GM23338 (cell line): ENCODE measurements at regions not wholly inside any gene's neighbourhood (a gene's known extent, or its start where the extent isn't known, plus 50 kb on each side); places are given as distances from the start of the nearest gene placed in this dataset.

Source experiments
- ATAC-seq: fragments of 200-7000 bp; cut with Tn5 transposase; 3 replicates; pipeline ENCODE4 v1.9.1; 2020
- DNase-seq: peaks from one replicate; pipeline ENCODE4 v3.0.0-alpha.2; 2015; ENCODE audit warnings: low spot score
- H2AFZ ChIP-seq: fragments of 200-600 bp; sonication (generic); 2 replicates; pipeline ENCODE4 v1.8.0; 2016; ENCODE audit warnings: antibody characterized with exemption, mild to moderate bottlenecking, moderate library complexity
- H3F3A ChIP-seq: fragments of 200-600 bp; sonication (generic); replicated peaks from 2 replicates; pipeline ENCODE4 v1.8.0; 2017; ENCODE audit warnings: antibody characterized with exemption, mixed run types, low read depth
- H3K27ac ChIP-seq: fragments of 200-600 bp; sonication (generic); 2 replicates; pipeline ENCODE4 v1.6.1; 2016; ENCODE audit warnings: low read depth
- H3K27me3 ChIP-seq: fragments of 200-600 bp; sonication (generic); 2 replicates; pipeline ENCODE4 v1.8.0; 2016; ENCODE audit warnings: mild to moderate bottlenecking, mixed run types, moderate library complexity; ENCODE audit not compliant: insufficient read depth
- H3K36me3 ChIP-seq: fragments of 200-600 bp; sonication (generic); 2 replicates; pipeline ENCODE4 v1.8.0; 2016; ENCODE audit warnings: mild to moderate bottlenecking; ENCODE audit not compliant: insufficient read depth
- H3K4me1 ChIP-seq: fragments of 200-600 bp; sonication (generic); 2 replicates; pipeline ENCODE4 v1.8.0; 2016; ENCODE audit warnings: mild to moderate bottlenecking, moderate library complexity; ENCODE audit not compliant: insufficient read depth
- H3K4me2 ChIP-seq: fragments of 200-600 bp; sonication (generic); 2 replicates; pipeline ENCODE4 v1.7.1; 2017; ENCODE audit warnings: mixed run types
- H3K4me3 ChIP-seq: fragments of 200-600 bp; sonication (generic); 2 replicates; pipeline ENCODE4 v1.6.1; 2016; ENCODE audit warnings: mixed run types
- H3K79me2 ChIP-seq: fragments of 200-600 bp; sonication (generic); replicated peaks from 2 replicates; pipeline ENCODE4 v1.8.0; 2017; ENCODE audit warnings: mild to moderate bottlenecking; ENCODE audit not compliant: insufficient read depth
- H3K9me2 ChIP-seq: fragments of 200-600 bp; sonication (generic); 2 replicates; pipeline ENCODE4 v1.8.0; 2017; ENCODE audit not compliant: insufficient read depth
- H4K20me1 ChIP-seq: fragments of 200-600 bp; sonication (generic); replicated peaks from 2 replicates; pipeline ENCODE4 v1.8.0; 2017; ENCODE audit warnings: mild to moderate bottlenecking; ENCODE audit not compliant: insufficient read depth
- H3K27ac Mint-ChIP-seq: 2 replicates; pipeline ENCODE4 v1.8.0; 2020; ENCODE audit warnings: inconsistent platforms, mild to moderate bottlenecking, moderate library complexity, mixed read lengths
- H3K27me3 Mint-ChIP-seq: 3 replicates; pipeline ENCODE4 v1.8.0; 2022; ENCODE audit warnings: low read depth, mild to moderate bottlenecking, moderate library complexity, mixed read lengths, inconsistent platforms; ENCODE audit not compliant: insufficient read depth, poor library complexity
- H3K36me3 Mint-ChIP-seq: 3 replicates; pipeline ENCODE4 v1.8.0; 2021; ENCODE audit warnings: low read depth, mild to moderate bottlenecking, inconsistent platforms, moderate library complexity, mixed read lengths
- H3K4me1 Mint-ChIP-seq: 3 replicates; pipeline ENCODE4 v1.8.0; 2020; ENCODE audit warnings: mild to moderate bottlenecking, inconsistent platforms, mixed read lengths
- H3K4me3 Mint-ChIP-seq: 3 replicates; pipeline ENCODE4 v1.8.0; 2021; ENCODE audit warnings: moderate library complexity, mild to moderate bottlenecking, inconsistent platforms, mixed read lengths
- H3K9me3 Mint-ChIP-seq: 3 replicates; pipeline ENCODE4 v1.8.0; 2020; ENCODE audit warnings: moderate library complexity, mild to moderate bottlenecking, inconsistent platforms, mixed read lengths
- CREB1 ChIP-seq: fragments of 250-450 bp; sonication (Bioruptor Pico); IDR thresholded peaks from 2 replicates; pipeline ENCODE4 v1.5.0; 2020; ENCODE audit warnings: low read depth, mild to moderate bottlenecking, moderate library complexity
- EZH2 ChIP-seq: fragments of 200-600 bp; sonication (generic); IDR thresholded peaks from one replicate; pipeline ENCODE4 v1.8.0; 2017; ENCODE audit warnings: antibody characterized with exemption, mild to moderate bottlenecking, low read depth; ENCODE audit not compliant: unreplicated experiment
- EZH2phosphoT487 ChIP-seq: fragments of 200-600 bp; sonication (generic); IDR thresholded peaks from one replicate; pipeline ENCODE4 v1.8.1; 2018; ENCODE audit warnings: antibody characterized with exemption; ENCODE audit not compliant: unreplicated experiment
- JUNB ChIP-seq: IDR thresholded peaks from one replicate; pipeline ENCODE4 v1.6.1; 2016; ENCODE audit warnings: antibody characterized with exemption; ENCODE audit not compliant: unreplicated experiment
- POLR2AphosphoS5 ChIP-seq: IDR thresholded peaks from 2 replicates; pipeline ENCODE4 v1.6.1; 2016; ENCODE audit warnings: antibody characterized with exemption, low read depth
- REST ChIP-seq: IDR thresholded peaks from one replicate; pipeline ENCODE4 v1.6.1; 2018; ENCODE audit warnings: antibody characterized with exemption; ENCODE audit not compliant: unreplicated experiment
- STAT1 ChIP-seq: IDR thresholded peaks from one replicate; pipeline ENCODE4 v1.6.1; 2016; ENCODE audit warnings: antibody characterized with exemption; ENCODE audit not compliant: unreplicated experiment
- ZNF114 ChIP-seq: fragments of 250-450 bp; sonication (Bioruptor Pico); IDR thresholded peaks from 2 replicates; pipeline ENCODE4 v1.5.0; 2020; ENCODE audit warnings: mild to moderate bottlenecking, moderate library complexity
- ZNF331 ChIP-seq: fragments of 250-450 bp; sonication (Bioruptor Pico); IDR thresholded peaks from 2 replicates; pipeline ENCODE4 v1.5.0; 2020; ENCODE audit warnings: low read depth, mild to moderate bottlenecking, moderate library complexity
- ZNF462 ChIP-seq: fragments of 250-450 bp; sonication (Bioruptor Pico); IDR thresholded peaks from 2 replicates; pipeline ENCODE4 v1.5.0; 2020; ENCODE audit warnings: mild to moderate bottlenecking, moderate library complexity
- TF ChIP-seq, protein P1 (sequence below): IDR thresholded peaks from 2 replicates; pipeline ENCODE4 v1.6.1; 2016; ENCODE audit warnings: antibody characterized with exemption

- Mint-ChIP-seq H3K4me3 (no peak overlapping the region), H3K4me1 (peaks cover 17% of the 10 kb centered on the region), H3K36me3 (no peaks in the 10 kb centered on the region), H3K27me3 (peaks cover 4% of the 10 kb centered on the region), H3K9me3 (no peaks in the 10 kb centered on the region; the same call in 2 of the 3 replicates), H3K27ac (no peak overlapping the region)
- Histone ChIP-seq H3K4me3 (no peak overlapping the region), H3K36me3 (no peaks in the 10 kb centered on the region), H3K27ac (no peak overlapping the region), H3K4me2 (no peak overlapping the region), H2AFZ (peak overlapping the region; percentile 92), H3K79me2 (no peaks in the 10 kb centered on the region), H3K9me2 (0 out of 2 replicates have a peak, but pooled peaks cover 3% of the 10 kb centered on the region), H3K27me3 (no peaks in the 10 kb centered on the region), H4K20me1 (no peaks in the 10 kb centered on the region), H3F3A (no peaks in the 10 kb centered on the region), H3K4me1 (0 out of 2 replicates have a peak, but pooled peaks cover 9% of the 10 kb centered on the region)
- TF ChIP-seq ZNF114 (CRISPR knock-in tag) (no peak), ZNF331 (CRISPR knock-in tag) (no peak), REST (no peak), EZH2phosphoT487 (no peak), ZNF462 (no peak), POLR2AphosphoS5 (no peak), EZH2 (no peak), CREB1 (no peak), STAT1 (no peak), JUNB (no peak)
- TF ChIP-seq, protein P1, sequence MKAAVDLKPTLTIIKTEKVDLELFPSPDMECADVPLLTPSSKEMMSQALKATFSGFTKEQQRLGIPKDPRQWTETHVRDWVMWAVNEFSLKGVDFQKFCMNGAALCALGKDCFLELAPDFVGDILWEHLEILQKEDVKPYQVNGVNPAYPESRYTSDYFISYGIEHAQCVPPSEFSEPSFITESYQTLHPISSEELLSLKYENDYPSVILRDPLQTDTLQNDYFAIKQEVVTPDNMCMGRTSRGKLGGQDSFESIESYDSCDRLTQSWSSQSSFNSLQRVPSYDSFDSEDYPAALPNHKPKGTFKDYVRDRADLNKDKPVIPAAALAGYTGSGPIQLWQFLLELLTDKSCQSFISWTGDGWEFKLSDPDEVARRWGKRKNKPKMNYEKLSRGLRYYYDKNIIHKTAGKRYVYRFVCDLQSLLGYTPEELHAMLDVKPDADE, result no peak
- DNase-seq (no peak), ATAC-seq (no peak)
These were observed 808.6 kb downstream of the RNF144A start for GRCh38 chr2:7725850-7726242.
